Panc1 (cell line): ENCODE measurements at regions not wholly inside any gene's neighbourhood (a gene's known extent, or its start where the extent isn't known, plus 50 kb on each side); places are given as distances from the start of the nearest gene placed in this dataset.

Experiments used
- ATAC-seq: fragments of 200-7000 bp; cut with Tn5 transposase; 2 replicates; pipeline ENCODE4 v1.9.1; 2020; ENCODE audit warnings: mild to moderate bottlenecking, moderate library complexity
- BruUV-seq: library from RNA; stranded (reverse); fragments of 400-500 nt; replicated peaks from 2 replicates; lab custom pipeline; 2021; lab: Mats Ljungman, UMichigan
- CTCF ChIA-PET: fragments of 300-600 bp; sonication (Branson Sonifier 250); formaldehyde crosslinking; loops from one replicate; lab custom pipeline; 2022; ENCODE audit warnings: antibody characterized with exemption; lab: Charles Lee
- POLR2A ChIA-PET: fragments of 300-600 bp; sonication (Branson Sonifier 250); formaldehyde crosslinking; loops from one replicate; lab custom pipeline; 2022; ENCODE audit warnings: antibody characterized with exemption; lab: Charles Lee
- DNase-seq: peaks from one replicate; pipeline ENCODE4 v3.0.0-alpha.2; 2010; ENCODE audit warnings: low read depth, low spot score
- H3K27ac ChIP-seq: 2 replicates; pipeline ENCODE4 v1.5.1; 2011; ENCODE audit warnings: mild to moderate bottlenecking, low read length, inconsistent platforms
- H3K27me3 ChIP-seq: fragments of 200-500 bp; sonication (Bioruptor generic); 2 replicates; pipeline ENCODE4 v1.6.0; 2014; ENCODE audit warnings: low read length, inconsistent platforms; ENCODE audit not compliant: control insufficient read depth, insufficient read depth
- H3K36me3 ChIP-seq: fragments of 200-500 bp; sonication (Bioruptor generic); 2 replicates; pipeline ENCODE4 v1.5.1; 2014; ENCODE audit warnings: inconsistent platforms, mild to moderate bottlenecking, low read length, moderate library complexity; ENCODE audit not compliant: control insufficient read depth, insufficient read depth
- H3K4me1 ChIP-seq: 2 replicates; pipeline ENCODE4 v1.5.1; 2011; ENCODE audit warnings: inconsistent platforms, mild to moderate bottlenecking, low read length, moderate library complexity; ENCODE audit not compliant: control insufficient read depth, insufficient read depth
- H3K4me3 ChIP-seq, 2 experiments: 2 replicates each; pipeline ENCODE4 v1.5.1; 2011 to 2012; ENCODE audit warnings: low read depth in 2 of 2, low read length in 2 of 2, mild to moderate bottlenecking in 2 of 2, inconsistent platforms in 1 of 2, moderate library complexity in 1 of 2
- H3K9me3 ChIP-seq: fragments of 200-500 bp; sonication (Bioruptor generic); 2 replicates; pipeline ENCODE4 v1.5.1; 2014; ENCODE audit warnings: low read depth, mild to moderate bottlenecking, inconsistent platforms, low read length, moderate library complexity; ENCODE audit not compliant: control insufficient read depth, insufficient read depth
- CTCF ChIP-seq: fragments of 450-650 bp; IDR thresholded peaks from 2 replicates; pipeline ENCODE4 v1.5.1; 2017; ENCODE audit warnings: mild to moderate bottlenecking
- POLR2AphosphoS5 ChIP-seq: IDR thresholded peaks from 2 replicates; pipeline ENCODE4 v1.6.1; 2012; ENCODE audit warnings: mild to moderate bottlenecking, low read depth, low read length, moderate library complexity
- REST ChIP-seq, 2 experiments: IDR thresholded peaks; 2 replicates each; pipeline ENCODE4 v1.6.1; 2011 to 2012; ENCODE audit warnings: low read depth in 2 of 2, control low read depth in 1 of 2, low read length in 1 of 2, mild to moderate bottlenecking in 1 of 2, moderate library complexity in 1 of 2; ENCODE audit not compliant: insufficient read depth in 1 of 2
- SIN3A ChIP-seq: IDR thresholded peaks from 2 replicates; pipeline ENCODE4 v1.6.1; 2012; ENCODE audit warnings: low read depth, mild to moderate bottlenecking, low read length, moderate library complexity, borderline replicate concordance; ENCODE audit not compliant: insufficient read depth
- TCF7L2 ChIP-seq: IDR thresholded peaks from 2 replicates; pipeline ENCODE4 v1.6.1; 2011; ENCODE audit warnings: mild to moderate bottlenecking, low read depth, low read length, inconsistent platforms
- in situ Hi-C: cut with HindIII; loops from 2 replicates; pipeline ENCODE4 v1.10.0; 2016; ENCODE audit warnings: low sequenced_read_pairs, low pct_unique_long_range_greater_than_20kb
- intact Hi-C: fragments of 100-400 bp; cut with micrococcal nuclease; formaldehyde crosslinking; loops from one replicate; pipeline ENCODE4 v1.10.0; 2022; ENCODE audit not compliant: unreplicated experiment

GRCh38 chr13:34430294-34430693 lies 511.8 kb upstream of the NBEA start:
- H3K4me3 ChIP-seq, result no peak overlapping the region
- TF ChIP-seq REST (IDR thresholded peaks at IDR 0.05; ENCODE audit: insufficient read depth in 1 of 2, low read depth in 2 of 2, low read length in 1 of 2) (no peak), CTCF (no peak), POLR2AphosphoS5 (no peak), TCF7L2 (no peak), SIN3A (no peak)
- no peaks in the 10 kb centered on the region for H3K9me3 ChIP-seq
- H3K27me3 ChIP-seq, result no peaks in the 10 kb centered on the region
- ChIA-PET POLR2A (no interaction called here), CTCF (no interaction called here)
- DNase-seq, result no peak
- H3K36me3 ChIP-seq, result no peaks in the 10 kb centered on the region
- no peaks in the 10 kb centered on the region for H3K4me1 ChIP-seq
- ATAC-seq, result no peak
- no TSS peak for BruUV-seq
- intact Hi-C loops, result no loop called here
- in situ Hi-C loops, result no loop called here
- no peak overlapping the region for H3K27ac ChIP-seq

- ChIA-PET POLR2A (no interaction called here), CTCF (no interaction called here)
- BruUV-seq, result no TSS peak
Observed at GRCh38 chr13:34431827-34432581, 510.1 kb upstream of the NBEA start.

More at GRCh38 chr13:34431827-34432581, 510.1 kb upstream of the NBEA start:
- Histone ChIP-seq H3K27ac (no peak overlapping the region), H3K36me3 (no peaks in the 10 kb centered on the region), H3K27me3 (no peaks in the 10 kb centered on the region), H3K4me3 (no peak overlapping the region), H3K9me3 (no peaks in the 10 kb centered on the region), H3K4me1 (no peaks in the 10 kb centered on the region)
- TF ChIP-seq TCF7L2, result no peak
- no peak for TF ChIP-seq POLR2AphosphoS5
- no peak for TF ChIP-seq REST (IDR thresholded peaks at IDR 0.05; ENCODE audit: insufficient read depth in 1 of 2, low read depth in 2 of 2, low read length in 1 of 2)
- TF ChIP-seq CTCF, result no peak
- no peak for TF ChIP-seq SIN3A
- ATAC-seq, result no peak
- intact Hi-C loops (no loop called here), in situ Hi-C loops (no loop called here)
- DNase-seq, result no peak
